Right lobe of liver (tissue), 6 donors: ENCODE measurements at regions not wholly inside any gene's neighbourhood (a gene's known extent, or its start where the extent isn't known, plus 50 kb on each side); places are given as distances from the start of the nearest gene placed in this dataset.

Source experiments
- ATAC-seq, 4 donors: fragments of 200-7000 bp; cut with Tn5 transposase; one replicate each; pipeline ENCODE4 v1.9.1; 2020; ENCODE audit warnings: mild to moderate bottlenecking in 4 of 4, moderate library complexity in 4 of 4
- DNase-seq, 3 donors: peaks; one replicate each; pipeline ENCODE4 v3.0.0-alpha.2; 2020
- H3K27ac ChIP-seq, 3 donors: fragments of 200-600 bp; one replicate each; pipeline ENCODE4 v1.8.0; 2022
- H3K27me3 ChIP-seq, 2 donors: fragments of 200-600 bp; one replicate each; pipeline ENCODE4 v1.8.0; 2022
- H3K36me3 ChIP-seq, 4 donors: fragments of 200-600 bp; sonication (generic) in 1 of 4; one replicate each; pipeline versions ENCODE4 v1.5.1 to v1.8.0; 2017 to 2022; ENCODE audit warnings: control low read depth in 1 of 4
- H3K4me1 ChIP-seq, 4 donors: fragments of 200-600 bp; sonication (generic) in 1 of 4; one replicate each; pipeline versions ENCODE4 v1.5.1 to v1.8.0; 2017 to 2022; ENCODE audit warnings: control low read depth in 1 of 4
- H3K4me3 ChIP-seq, 3 donors: fragments of 200-600 bp; one replicate each; pipeline ENCODE4 v1.8.0; 2022
- H3K9me3 ChIP-seq, 4 donors: fragments of 200-600 bp; sonication (generic) in 1 of 4; one replicate each; pipeline versions ENCODE4 v1.5.1 to v1.8.0; 2017 to 2022; ENCODE audit warnings: control low read depth in 1 of 4
- CTCF ChIP-seq, 4 donors: fragments of 200-600 bp in 3 of 4; fragments of 450-650 bp in 1 of 4; IDR thresholded peaks; one replicate each; pipeline versions ENCODE4 v1.5.1 to v1.8.0; 2016 to 2022; ENCODE audit warnings: antibody characterized with exemption in 4 of 4, mild to moderate bottlenecking in 2 of 4
- POLR2A ChIP-seq: fragments of 450-650 bp; IDR thresholded peaks from one replicate; pipeline ENCODE4 v1.6.1; 2017; ENCODE audit warnings: antibody characterized with exemption, mild to moderate bottlenecking
- WGBS: methylation state at CpG from one replicate; pipeline ENCODE4 v1.1.6; 2018; ENCODE audit warnings: low coverage, low lambda C conversion rate; ENCODE audit not compliant: insufficient coverage; ENCODE audit errors: missing lambda C conversion rate; 5-methylcytosine and 5-hydroxymethylcytosine counted together
- intact Hi-C, 2 donors: fragments of 100-400 bp; cut with DNase I; formaldehyde crosslinking; loops; one replicate each; pipeline versions ENCODE4 v1.11.2 to v1.14.1; 2022
- donor health status: DM: no; HTN: yes; CAD: no.
- donor health status: DM: no; HTN: no; CAD: no.
- donor health status: DM: no; HTN: no; CAD: no.
- donor health status: DM: no; HTN: yes; CAD: no.
- donor health status: DM: no; HTN: yes; CAD: no.

- Histone ChIP-seq H3K36me3 (no peaks in the 10 kb centered on the region), H3K9me3 (no peaks in the 10 kb centered on the region), H3K27me3 (no peaks in the 10 kb centered on the region), H3K27ac (no peak overlapping the region), H3K4me3 (no peak overlapping the region), H3K4me1 (no peaks in the 10 kb centered on the region)
- WGBS, result no CpG with 5 or more reads among the region's 7 CpGs
- intact Hi-C loops, result no loop called here
- DNase-seq (no peak), ATAC-seq (no peak)
- no peak for TF ChIP-seq POLR2A
- no peak for TF ChIP-seq CTCF (IDR thresholded peaks at IDR 0.05)
Observed at GRCh38 chr15:77771616-77772015, 138.9 kb upstream of the LINGO1 start.

DNA sequence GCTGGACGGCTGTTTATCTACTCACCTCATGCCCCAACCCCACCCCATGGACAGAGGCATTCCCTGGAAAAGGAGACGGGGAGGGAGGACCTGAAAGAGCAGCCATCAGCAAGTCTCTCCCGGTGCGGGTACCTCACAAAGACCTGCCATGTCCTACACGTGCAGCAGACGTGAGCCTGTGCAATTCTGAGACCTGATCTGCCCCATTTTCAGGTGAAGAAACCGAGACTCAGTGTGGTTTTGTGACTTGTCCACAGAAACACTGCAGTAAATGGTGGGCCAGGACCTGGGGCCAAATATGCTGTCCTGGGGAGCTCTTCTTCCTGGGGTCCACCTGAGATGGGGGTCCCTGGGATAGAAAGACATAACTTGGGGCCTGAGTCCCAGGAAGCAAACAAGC, 137.0 kb upstream of the LINGO1 start:
- intact Hi-C loops, result no loop called here
- Histone ChIP-seq H3K4me1 (no peaks in the 10 kb centered on the region), H3K27me3 (no peaks in the 10 kb centered on the region), H3K27ac (no peak overlapping the region), H3K4me3 (no peak overlapping the region), H3K9me3 (no peaks in the 10 kb centered on the region), H3K36me3 (no peaks in the 10 kb centered on the region)
- DNase-seq, result no peak
- TF ChIP-seq POLR2A, result no peak
- no peak for TF ChIP-seq CTCF (IDR thresholded peaks at IDR 0.05)
- WGBS, result no CpG with 5 or more reads among the region's 7 CpGs
- ATAC-seq, result no peak

DNA sequence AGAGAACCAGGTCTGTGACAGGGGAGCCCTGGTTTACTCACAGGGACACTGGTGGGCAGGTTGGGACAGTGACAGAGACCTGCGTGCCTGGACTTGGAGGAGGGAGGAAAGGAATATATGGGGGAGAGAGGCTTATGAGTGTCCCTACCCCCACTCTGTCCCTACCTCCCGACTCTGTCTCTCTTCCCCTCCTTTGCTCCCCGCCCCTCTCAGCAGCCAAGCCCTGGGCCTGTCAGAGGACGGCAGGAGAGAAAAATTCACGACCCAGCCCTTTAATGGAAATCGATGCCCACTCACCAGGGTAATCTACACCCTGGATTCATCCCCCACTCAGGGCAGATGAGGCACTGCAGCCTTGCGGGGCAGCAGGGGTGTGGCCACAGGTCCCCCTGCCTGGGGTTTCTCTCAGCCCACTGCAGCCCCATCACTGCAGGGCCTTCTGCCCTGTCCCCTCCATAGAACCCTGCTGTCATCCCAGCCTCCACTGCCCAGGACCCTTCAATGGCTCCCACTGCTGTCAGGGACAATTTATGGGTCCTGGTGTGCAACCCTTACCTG, 135.9 kb upstream of the LINGO1 start:
- no peak overlapping the region for H3K4me3 ChIP-seq
- no peak overlapping the region for H3K27ac ChIP-seq
- no peaks in the 10 kb centered on the region for H3K4me1 ChIP-seq
- no peaks in the 10 kb centered on the region for H3K9me3 ChIP-seq
- WGBS, result 28% methylated on average over 4 of the region's 7 CpGs
- peak in 1 of 4 donors; percentile 6 for ATAC-seq
- no peaks in the 10 kb centered on the region for H3K27me3 ChIP-seq
- DNase-seq, result no peak
- intact Hi-C loops, result no loop called here
- no peaks in the 10 kb centered on the region for H3K36me3 ChIP-seq
- no peak for TF ChIP-seq POLR2A
- TF ChIP-seq CTCF (IDR thresholded peaks at IDR 0.05), result no peak

DNA sequence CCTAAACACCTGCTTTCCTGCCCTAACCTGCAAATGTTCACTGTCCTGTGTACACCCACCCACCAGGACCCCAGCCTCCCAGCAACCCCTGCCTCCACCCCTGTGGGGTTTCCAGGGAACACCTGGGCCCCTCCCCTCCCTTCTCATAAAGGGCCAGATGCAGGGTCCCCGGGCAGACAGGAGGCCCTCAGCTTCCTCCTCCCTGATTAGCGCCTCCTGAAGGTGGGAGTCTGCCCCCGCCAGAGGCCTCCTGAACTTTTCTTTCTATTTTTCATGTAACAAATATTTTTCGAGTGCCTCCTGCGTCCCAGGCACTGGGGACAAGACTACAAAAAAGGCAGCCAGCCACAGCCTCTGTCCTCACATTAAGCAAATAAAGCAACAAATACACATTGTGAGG, 135.4 kb upstream of the LINGO1 start:
- no peak overlapping the region for H3K27ac ChIP-seq
- ATAC-seq, result no peak
- TF ChIP-seq POLR2A (no peak), CTCF (IDR thresholded peaks at IDR 0.05) (no peak)
- no peaks in the 10 kb centered on the region for H3K9me3 ChIP-seq
- no peaks in the 10 kb centered on the region for H3K4me1 ChIP-seq
- no peak overlapping the region for H3K4me3 ChIP-seq
- 33% methylated on average over 4 of the region's 5 CpGs for WGBS
- no peak for DNase-seq
- H3K36me3 ChIP-seq, result no peaks in the 10 kb centered on the region
- no peaks in the 10 kb centered on the region for H3K27me3 ChIP-seq
- intact Hi-C loops, result no loop called here

DNA sequence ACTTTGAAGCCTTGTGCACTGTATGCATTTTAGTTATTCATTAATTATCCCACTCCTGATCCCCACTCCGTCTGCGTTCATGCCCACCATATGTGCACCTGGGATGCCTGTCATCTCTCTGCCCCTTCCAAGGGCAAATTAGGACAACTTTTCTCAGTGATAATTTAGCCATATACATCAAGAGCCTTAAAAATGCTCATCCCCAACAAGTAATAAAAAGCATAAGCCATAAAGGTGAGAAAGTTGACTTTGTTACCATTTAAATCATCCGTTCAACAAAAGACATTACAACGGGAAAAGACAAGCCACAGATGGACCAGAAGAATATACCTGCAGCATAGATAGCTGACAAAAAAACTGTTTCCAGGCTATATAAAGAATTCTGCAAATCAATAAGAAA, 131.4 kb upstream of the LINGO1 start:
- no peaks in the 10 kb centered on the region for H3K36me3 ChIP-seq
- intact Hi-C loops, result no loop called here
- TF ChIP-seq CTCF (IDR thresholded peaks at IDR 0.05), result no peak
- TF ChIP-seq POLR2A, result no peak
- no peaks in the 10 kb centered on the region for H3K27me3 ChIP-seq
- ATAC-seq, result no peak
- no peaks in the 10 kb centered on the region for H3K4me1 ChIP-seq
- DNase-seq, result no peak
- no peak overlapping the region for H3K27ac ChIP-seq
- no peaks in the 10 kb centered on the region for H3K9me3 ChIP-seq
- H3K4me3 ChIP-seq, result no peak overlapping the region
- 42% methylated on average over 4 of the region's 4 CpGs for WGBS
